IPS DF 4.7 (cell line): ENCODE measurements at regions not wholly inside any gene's neighbourhood (a gene's known extent, or its start where the extent isn't known, plus 50 kb on each side); places are given as distances from the start of the nearest gene placed in this dataset.

Experiments
- DNase-seq: peaks from one replicate; pipeline ENCODE4 v3.0.0-alpha.2; 2013; ENCODE audit warnings: low spot score; ENCODE audit errors: extremely low read depth

GRCh38 chr11:113581713-113582112, 106.5 kb upstream of the DRD2 start:
- DNase-seq, result no peak

DNA sequence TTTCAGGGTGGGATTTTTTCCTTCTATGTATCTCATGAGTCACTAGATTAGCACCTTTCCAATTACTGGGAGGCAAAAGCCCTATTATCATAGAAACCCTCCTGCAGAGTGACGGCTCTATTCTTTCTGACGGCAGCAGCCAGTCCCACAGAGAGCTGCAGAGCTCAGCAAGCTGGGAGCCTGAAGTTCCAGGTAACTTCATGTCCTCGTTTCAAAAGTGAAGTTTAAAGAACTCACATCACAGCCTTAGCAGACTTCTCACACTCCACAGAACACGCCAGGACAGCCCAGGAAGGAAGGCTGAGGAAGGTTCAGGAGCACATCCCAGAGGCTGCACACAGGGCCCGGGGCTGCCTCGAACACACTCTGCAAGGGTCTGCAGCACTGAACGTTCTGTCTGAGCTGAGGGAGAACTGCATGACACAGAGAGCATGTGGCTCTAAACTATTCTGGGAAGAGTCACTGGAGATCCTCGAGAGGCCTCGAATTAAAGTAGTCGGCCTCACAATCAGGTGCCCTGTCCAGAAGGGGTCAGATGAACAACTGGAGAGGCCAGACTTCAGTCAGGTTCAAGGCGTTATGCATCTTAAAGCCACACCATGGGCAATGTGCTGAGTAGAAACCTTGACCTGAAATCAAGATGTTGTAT, 104.2 kb upstream of the DRD2 start:
- DNase-seq, result no peak

DNA sequence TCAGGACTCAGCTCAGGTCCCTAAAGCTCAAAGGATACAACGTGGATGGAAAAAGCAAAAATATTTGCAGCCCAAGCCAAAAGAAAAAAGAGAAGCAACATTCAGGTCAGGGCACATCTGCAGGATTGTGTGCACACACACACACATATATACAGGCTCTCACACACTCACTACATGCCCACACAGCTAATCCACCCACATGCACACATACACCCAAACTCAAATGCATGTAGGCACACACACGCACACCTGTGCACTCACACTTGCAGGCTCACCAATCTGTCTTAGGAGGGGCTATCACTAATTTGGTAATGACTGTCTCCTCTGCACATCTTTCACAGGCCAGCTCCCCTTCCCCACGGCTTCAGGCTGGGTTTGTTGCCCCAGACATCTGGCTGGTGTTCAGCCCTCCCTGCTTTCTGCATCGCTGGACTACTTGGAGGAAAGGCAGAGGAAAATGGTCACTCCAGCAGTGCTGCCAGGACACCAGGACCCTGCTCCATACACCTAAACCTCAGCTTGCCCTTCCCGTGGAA, 103.6 kb upstream of the DRD2 start:
- DNase-seq, result no peak

DNA sequence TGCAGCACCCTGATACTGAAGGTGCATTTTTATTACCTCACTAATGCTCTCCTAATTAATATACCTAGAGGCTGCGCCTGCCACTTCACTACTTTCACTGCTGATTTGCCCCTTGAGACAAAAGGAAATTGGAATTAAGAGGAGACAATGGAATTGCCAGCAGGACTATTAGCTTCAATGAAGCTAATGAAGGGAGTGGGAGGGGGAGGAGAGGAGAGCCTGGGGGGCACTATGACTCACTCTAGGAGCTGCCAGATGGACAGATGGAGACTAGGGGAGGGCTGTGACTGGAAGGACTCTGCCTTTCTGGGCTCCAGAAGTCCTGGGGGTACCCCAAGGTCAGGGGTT, 102.8 kb upstream of the DRD2 start:
- DNase-seq, result no peak

GRCh38 chr11:113577356-113578032, 102.3 kb upstream of the DRD2 start:
- no peak for DNase-seq

GRCh38 chr11:113574586-113574985, 99.4 kb upstream of the DRD2 start:
- DNase-seq, result no peak

DNA sequence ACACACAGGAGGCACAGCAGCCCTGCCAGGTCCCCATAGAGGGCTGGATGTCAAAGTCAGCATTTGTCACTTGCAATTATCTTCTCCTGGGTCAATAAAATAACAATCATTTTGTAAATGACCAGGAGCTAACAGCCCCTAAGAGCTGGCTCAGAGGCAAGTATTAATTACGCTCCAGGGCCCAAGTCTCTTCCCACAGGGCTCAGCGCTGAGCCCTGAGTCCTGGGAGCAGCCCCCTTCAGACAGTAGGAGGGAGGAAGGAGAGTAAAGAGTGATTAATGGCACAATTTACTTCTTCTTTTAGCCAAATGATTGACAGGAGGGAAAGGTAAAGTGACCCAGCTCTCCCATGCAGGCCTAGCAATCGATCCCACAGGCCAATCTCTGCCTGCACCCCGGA, 99.0 kb upstream of the DRD2 start:
- DNase-seq, result no peak

DNA sequence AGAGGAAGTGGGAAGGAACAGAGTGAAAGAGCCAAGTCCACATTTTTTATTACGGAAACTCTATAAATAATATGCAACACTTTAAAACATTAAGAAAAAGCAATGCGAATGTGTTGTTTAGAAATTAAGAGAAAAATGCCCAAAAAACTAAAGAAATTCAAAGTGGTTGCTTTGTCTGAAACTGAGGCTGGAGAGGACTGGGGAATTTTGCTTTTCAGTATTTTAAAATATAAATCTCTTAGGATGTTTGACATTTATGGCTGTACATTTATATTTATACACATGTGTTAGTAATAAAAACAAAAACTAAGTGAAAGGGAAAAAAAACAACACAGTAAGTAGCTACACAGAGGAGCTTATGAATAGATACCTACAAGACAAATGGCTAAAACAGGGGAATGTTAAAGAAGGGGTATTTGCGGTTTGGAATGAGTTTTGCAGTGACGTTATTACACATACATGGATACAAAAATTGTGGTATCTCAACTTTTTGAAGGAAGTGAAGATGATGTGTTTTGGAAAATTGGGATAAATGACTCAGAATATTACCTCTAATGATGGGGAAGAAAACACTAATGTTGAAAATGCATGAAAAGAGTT, 97.0 kb upstream of the DRD2 start:
- DNase-seq, result no peak

DNA sequence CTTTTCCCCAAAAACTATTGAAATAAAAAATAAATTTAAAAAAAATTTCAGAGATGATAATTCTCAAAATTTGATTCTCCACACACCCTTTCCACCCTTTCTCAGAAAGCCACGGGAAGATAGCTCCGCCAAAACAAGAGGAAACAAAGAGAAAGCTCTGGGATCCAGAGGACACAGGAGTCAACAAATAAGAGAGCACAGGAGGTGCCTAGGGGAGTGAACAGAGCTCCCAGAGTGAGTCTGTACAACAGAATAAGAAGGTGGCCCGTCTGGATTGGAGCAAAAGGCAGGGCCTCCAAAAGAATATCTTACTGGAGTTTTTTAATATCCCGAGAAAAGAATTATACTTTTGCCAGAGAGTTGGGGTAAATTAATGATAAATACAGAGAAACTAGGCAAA, 96.3 kb upstream of the DRD2 start:
- no peak for DNase-seq

- no peak for DNase-seq
Measured at GRCh38 chr11:113570906-113571305, 95.7 kb upstream of the DRD2 start.

- no peak for DNase-seq
Measured at GRCh38 chr11:113569391-113569790, 94.2 kb upstream of the DRD2 start.

DNA sequence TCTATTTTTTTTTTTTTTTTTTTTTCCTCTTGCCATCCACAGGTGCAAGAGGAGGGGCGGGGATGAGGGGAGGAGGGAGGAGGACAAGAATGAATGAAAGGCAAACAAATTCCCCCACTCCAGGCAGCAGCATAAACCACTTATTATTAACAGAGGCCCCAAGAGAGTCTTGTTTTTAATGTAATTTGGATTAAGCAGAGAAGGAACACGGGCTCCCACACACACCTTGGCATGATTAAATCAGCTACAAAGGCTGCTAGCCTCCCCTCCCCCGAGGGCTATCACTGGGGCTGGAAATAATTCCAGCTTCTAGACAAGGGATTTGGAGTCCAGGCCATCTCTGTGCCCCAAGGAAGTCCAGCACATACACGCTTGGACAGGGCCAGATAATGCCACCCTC, 93.4 kb upstream of the DRD2 start:
- no peak for DNase-seq

- no peak for DNase-seq
Measured at GRCh38 chr11:113567867-113568544, 92.8 kb upstream of the DRD2 start.

- no peak for DNase-seq
Measured at GRCh38 chr11:113567097-113567496, 91.9 kb upstream of the DRD2 start.

DNA sequence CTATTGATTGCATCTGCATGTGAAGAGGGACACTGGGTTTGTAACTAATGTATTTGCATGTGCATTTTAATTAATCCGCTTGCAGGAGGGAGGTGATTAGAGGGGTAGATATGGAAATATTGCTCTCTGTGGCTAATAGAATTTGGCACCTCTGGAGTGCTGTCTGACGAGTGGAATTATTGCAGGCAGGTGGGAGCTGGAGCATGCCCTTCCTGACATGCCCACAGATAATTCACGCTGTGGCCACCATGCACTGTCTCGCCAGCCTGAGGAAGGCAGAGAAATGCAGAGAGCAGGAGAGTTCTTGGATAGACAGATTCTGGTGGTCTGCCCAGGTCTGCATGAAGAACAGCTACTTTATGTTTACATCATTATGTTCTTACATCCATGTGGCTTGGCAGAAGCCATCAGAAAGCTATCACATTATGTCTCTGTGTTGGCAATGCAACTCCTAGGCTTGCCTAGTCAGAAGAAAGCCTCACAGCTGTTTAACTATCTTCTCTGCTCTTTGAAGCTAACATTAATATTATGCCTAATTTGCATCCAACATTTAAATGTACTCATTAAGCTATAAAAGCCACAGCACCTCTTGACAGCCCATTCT, 89.4 kb upstream of the DRD2 start:
- DNase-seq, result no peak

DNA sequence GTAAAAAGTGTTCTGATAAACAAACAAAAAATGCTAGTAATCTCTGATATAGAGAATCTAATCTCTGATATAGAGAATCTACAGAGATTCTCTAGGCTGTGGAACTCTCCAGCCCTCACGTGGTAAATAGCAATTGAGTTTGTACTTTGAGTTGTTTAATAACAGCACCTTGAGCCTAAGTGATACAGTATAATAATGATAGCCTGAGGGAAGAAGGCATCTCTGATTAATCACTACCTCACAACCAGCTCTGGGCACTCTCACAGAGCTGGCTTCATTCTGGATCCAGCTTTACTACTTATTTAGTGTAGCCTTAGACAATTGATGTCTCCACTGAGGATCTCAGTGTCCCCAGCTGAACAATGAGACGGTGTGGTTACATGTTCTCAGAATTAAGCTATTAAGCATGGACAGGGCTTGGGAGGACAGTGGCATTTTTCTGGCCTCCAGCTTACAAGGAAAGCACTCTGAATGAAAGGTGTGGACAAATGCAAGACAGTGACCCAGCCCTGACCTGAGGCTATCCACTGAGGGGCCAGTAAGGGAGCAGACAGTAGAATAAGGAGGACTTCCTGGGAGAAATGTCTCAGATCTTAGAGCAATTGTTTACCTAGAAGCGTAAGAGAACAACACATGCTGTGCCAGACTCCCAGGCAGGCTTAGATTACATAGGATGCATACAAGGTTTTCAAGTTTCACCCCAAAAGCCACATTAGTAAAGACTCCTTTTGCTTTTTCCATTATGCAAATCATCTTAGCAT, 88.7 kb upstream of the DRD2 start:
- no peak for DNase-seq

DNA sequence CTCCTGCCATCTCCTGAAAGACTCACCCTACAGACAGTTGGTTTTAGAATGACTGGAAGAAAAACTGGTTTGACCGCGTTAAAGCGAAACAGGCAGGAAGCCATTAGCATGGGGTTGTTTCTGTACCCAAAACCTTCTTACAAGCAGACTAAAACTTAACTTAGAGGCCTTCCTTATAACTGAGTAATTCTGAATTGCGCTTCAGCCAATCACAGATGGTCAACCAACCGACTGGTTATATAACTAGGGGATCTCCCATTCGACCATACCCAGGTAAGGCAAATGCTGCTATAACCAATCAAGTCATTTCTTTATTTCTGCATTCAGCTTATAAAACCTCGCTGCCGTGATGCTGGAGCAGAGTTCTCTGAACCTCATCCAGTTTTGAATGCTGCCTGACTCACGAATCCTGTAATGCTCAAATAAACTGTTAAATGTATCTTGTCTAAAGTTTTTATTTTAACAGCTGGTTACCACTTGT, 87.8 kb upstream of the DRD2 start:
- DNase-seq, result no peak

GRCh38 chr11:113562576-113562975, 87.4 kb upstream of the DRD2 start:
- no peak for DNase-seq

DNA sequence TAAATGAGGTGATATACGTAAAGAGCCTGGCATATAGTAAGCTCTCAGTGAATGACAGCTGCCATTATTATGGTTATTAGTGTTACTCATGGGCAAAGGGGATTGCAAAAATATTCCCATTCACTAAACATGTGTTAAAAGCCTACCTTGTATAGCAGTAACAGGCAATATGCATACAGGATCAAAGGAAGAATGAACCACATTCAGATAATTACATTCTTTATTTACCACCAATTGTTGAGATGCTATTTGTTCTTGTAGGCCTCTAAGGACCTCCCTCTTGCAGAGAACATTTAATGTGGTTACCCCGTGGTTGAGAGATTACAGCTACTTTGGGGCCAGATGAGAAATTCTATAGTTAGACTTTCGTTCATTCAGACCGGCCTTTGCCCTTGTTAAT, 82.7 kb upstream of the DRD2 start:
- no peak for DNase-seq

- DNase-seq, result no peak
Measured at GRCh38 chr11:113556036-113556435, 80.8 kb upstream of the DRD2 start.

- DNase-seq, result no peak
Measured at GRCh38 chr11:113555071-113555619, 79.9 kb upstream of the DRD2 start.
